HL-60 (cell line): ENCODE measurements at regions not wholly inside any gene's neighbourhood (a gene's known extent, or its start where the extent isn't known, plus 50 kb on each side); places are given as distances from the start of the nearest gene placed in this dataset.

Source experiments
- DNase-seq, 2 experiments: peaks; one replicate each; pipeline ENCODE4 v3.0.0-alpha.2; 2010 to 2020; ENCODE audit warnings: low read depth in 1 of 2, low spot score in 1 of 2
- H3K27ac ChIP-seq: fragments of 250-450 bp; sonication (Bioruptor Pico); replicated peaks from 2 replicates; pipeline ENCODE4 v1.5.1; 2020; ENCODE audit warnings: mild to moderate bottlenecking, moderate library complexity
- H3K27me3 ChIP-seq: fragments of 250-450 bp; sonication (Bioruptor Pico); 2 replicates; pipeline ENCODE4 v1.5.1; 2021; ENCODE audit warnings: mild to moderate bottlenecking, moderate library complexity; ENCODE audit not compliant: insufficient read depth, poor library complexity, severe bottlenecking
- H3K4me3 ChIP-seq: replicated peaks from 2 replicates; pipeline ENCODE4 v1.5.1; 2011; ENCODE audit warnings: mild to moderate bottlenecking, control low read depth, low read length; ENCODE audit not compliant: insufficient read depth
- GABPA ChIP-seq: IDR thresholded peaks from 2 replicates; pipeline ENCODE4 v1.6.1; 2012; ENCODE audit warnings: low read depth
- POLR2AphosphoS5 ChIP-seq: IDR thresholded peaks from 2 replicates; pipeline ENCODE4 v1.6.1; 2012; ENCODE audit warnings: low read depth
- SPI1 ChIP-seq: IDR thresholded peaks from 2 replicates; pipeline ENCODE4 v1.6.1; 2012; ENCODE audit warnings: low read depth, mild to moderate bottlenecking, borderline replicate concordance
- TF ChIP-seq, protein P1 (sequence below): IDR thresholded peaks from one replicate; pipeline ENCODE4 v1.5.1; 2011; ENCODE audit warnings: low read length, control low read depth, inconsistent platforms; ENCODE audit not compliant: insufficient read depth
- TF ChIP-seq, protein P2 (sequence below): IDR thresholded peaks from 2 replicates; pipeline ENCODE4 v1.6.1; 2012; ENCODE audit warnings: low read depth; ENCODE audit not compliant: insufficient replicate concordance

DNA sequence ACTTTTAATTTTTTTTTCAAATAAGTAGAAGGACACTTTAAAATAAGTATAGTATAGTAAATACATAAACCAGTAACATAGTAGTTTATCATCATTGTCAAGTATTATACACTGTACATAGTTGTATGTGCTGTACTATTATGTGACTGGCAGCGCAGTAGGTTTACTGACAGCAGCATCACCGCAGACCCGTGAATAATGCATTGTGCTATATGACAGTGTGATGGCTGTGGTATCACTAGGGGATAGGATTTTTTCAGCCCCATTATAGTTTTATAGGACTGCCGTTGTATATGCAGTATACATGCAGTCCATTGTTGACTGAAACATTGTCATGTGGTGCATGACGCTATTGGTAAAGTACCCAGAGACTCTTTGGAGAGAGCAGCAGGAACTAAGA, 306.5 kb downstream of the SQOR start:
- Histone ChIP-seq H3K27me3 (no peaks in the 10 kb centered on the region), H3K27ac (no peak overlapping the region), H3K4me3 (no peak overlapping the region)
- TF ChIP-seq GABPA (no peak), SPI1 (no peak), POLR2AphosphoS5 (no peak)
- TF ChIP-seq, protein P1, sequence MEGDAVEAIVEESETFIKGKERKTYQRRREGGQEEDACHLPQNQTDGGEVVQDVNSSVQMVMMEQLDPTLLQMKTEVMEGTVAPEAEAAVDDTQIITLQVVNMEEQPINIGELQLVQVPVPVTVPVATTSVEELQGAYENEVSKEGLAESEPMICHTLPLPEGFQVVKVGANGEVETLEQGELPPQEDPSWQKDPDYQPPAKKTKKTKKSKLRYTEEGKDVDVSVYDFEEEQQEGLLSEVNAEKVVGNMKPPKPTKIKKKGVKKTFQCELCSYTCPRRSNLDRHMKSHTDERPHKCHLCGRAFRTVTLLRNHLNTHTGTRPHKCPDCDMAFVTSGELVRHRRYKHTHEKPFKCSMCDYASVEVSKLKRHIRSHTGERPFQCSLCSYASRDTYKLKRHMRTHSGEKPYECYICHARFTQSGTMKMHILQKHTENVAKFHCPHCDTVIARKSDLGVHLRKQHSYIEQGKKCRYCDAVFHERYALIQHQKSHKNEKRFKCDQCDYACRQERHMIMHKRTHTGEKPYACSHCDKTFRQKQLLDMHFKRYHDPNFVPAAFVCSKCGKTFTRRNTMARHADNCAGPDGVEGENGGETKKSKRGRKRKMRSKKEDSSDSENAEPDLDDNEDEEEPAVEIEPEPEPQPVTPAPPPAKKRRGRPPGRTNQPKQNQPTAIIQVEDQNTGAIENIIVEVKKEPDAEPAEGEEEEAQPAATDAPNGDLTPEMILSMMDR: no peak
- TF ChIP-seq, protein P2, sequence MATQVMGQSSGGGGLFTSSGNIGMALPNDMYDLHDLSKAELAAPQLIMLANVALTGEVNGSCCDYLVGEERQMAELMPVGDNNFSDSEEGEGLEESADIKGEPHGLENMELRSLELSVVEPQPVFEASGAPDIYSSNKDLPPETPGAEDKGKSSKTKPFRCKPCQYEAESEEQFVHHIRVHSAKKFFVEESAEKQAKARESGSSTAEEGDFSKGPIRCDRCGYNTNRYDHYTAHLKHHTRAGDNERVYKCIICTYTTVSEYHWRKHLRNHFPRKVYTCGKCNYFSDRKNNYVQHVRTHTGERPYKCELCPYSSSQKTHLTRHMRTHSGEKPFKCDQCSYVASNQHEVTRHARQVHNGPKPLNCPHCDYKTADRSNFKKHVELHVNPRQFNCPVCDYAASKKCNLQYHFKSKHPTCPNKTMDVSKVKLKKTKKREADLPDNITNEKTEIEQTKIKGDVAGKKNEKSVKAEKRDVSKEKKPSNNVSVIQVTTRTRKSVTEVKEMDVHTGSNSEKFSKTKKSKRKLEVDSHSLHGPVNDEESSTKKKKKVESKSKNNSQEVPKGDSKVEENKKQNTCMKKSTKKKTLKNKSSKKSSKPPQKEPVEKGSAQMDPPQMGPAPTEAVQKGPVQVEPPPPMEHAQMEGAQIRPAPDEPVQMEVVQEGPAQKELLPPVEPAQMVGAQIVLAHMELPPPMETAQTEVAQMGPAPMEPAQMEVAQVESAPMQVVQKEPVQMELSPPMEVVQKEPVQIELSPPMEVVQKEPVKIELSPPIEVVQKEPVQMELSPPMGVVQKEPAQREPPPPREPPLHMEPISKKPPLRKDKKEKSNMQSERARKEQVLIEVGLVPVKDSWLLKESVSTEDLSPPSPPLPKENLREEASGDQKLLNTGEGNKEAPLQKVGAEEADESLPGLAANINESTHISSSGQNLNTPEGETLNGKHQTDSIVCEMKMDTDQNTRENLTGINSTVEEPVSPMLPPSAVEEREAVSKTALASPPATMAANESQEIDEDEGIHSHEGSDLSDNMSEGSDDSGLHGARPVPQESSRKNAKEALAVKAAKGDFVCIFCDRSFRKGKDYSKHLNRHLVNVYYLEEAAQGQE: no peak
- no peak for DNase-seq

DNA sequence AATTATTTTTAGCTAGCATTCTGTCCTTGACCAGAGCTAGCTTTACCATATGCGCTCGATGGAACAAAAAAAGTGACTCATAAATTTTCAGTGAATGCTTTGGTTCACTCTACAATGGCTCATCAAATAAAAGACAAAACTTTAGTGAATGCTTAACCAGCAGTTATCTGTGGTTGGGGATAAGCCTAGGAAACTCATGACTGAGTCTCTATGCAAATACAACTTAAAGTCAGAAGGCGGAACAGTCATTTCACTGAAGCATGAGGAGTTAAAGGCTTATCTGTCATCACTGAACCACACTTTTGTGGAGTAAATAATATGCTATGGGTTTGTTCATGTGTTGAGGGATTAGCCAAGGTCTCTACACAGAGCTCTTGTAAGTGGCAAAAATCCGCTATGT, 308.4 kb downstream of the SQOR start:
- no peak overlapping the region for H3K4me3 ChIP-seq
- TF ChIP-seq, protein P2: no peak
- no peak for TF ChIP-seq SPI1
- no peak for TF ChIP-seq POLR2AphosphoS5
- TF ChIP-seq GABPA: no peak
- TF ChIP-seq, protein P1: no peak
- no peak overlapping the region for H3K27ac ChIP-seq
- DNase-seq: no peak
- H3K27me3 ChIP-seq: peaks cover 3% of the 10 kb centered on the region

DNA sequence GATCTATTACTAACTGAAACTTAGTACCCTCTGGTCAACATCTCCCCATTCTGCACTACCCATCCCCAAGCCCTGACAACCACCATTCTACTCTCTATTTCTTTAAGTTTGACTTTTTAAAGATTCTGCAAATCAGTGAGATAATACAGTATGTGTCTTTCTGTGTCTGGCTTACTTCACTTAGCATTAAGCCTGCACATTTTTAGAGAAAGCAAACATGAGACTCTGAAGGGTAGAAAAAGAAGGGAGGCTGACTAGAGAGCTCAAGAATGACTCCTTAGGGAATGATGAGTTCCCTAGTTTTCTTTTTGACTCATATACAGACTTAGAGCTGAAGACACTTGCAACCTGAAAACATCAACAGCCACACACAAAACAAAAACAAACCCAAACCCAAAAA, 311.3 kb downstream of the SQOR start:
- Histone ChIP-seq H3K27me3 (peaks cover 5% of the 10 kb centered on the region), H3K27ac (no peak overlapping the region), H3K4me3 (no peak overlapping the region)
- TF ChIP-seq, protein P2: no peak
- TF ChIP-seq GABPA (no peak), SPI1 (no peak), POLR2AphosphoS5 (no peak)
- TF ChIP-seq, protein P1: no peak
- no peak for DNase-seq
